GM11168 (cell line): ENCODE measurements at regions not wholly inside any gene's neighbourhood (a gene's known extent, or its start where the extent isn't known, plus 50 kb on each side); places are given as distances from the start of the nearest gene placed in this dataset.
"Not testable (repeated sequence)": the region's sequence is repeated elsewhere in the genome, so short reads cannot be mapped to it uniquely, and the experiment has no call there.

ENCODE experiments used
- in situ Hi-C: fragments of 300-500 bp; cut with MboI; formaldehyde crosslinking; loops from one replicate; pipeline ENCODE4 v1.12.0; 2022; ENCODE audit warnings: low sequenced_read_pairs; ENCODE audit not compliant: unreplicated experiment

GRCh38 chr4:12439633-12440305 is 1011.1 kb upstream of the HS3ST1 start:
- in situ Hi-C loops: no loop called here

- in situ Hi-C loops: not testable (repeated sequence)
These were observed 1002.6 kb upstream of the HS3ST1 start for GRCh38 chr4:12431259-12431658.

DNA sequence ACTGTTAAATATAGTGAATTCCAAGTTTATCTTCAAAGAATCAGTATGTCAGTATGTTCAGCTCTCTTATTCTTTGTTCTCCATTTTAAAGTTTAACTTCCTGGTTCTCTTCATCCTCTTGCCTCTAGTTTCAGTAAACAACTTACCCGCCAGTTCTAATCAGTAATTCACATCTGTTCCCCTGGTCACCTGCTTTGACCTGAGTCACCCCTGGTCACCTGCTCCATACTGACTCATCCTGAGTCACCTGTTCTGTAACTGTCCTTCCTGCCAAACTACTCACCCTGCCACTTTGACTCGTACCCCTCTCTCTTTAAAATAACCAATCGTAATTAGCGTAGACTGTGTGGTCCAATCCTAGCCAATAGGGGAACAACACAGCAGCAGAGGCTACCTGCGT is 992.7 kb upstream of the HS3ST1 start:
- in situ Hi-C loops: no loop called here

- in situ Hi-C loops: no loop called here
These were observed 988.1 kb upstream of the HS3ST1 start for GRCh38 chr4:12416755-12417154.

- in situ Hi-C loops: no loop called here
These were observed 985.6 kb upstream of the HS3ST1 start for GRCh38 chr4:12414181-12414812.

DNA sequence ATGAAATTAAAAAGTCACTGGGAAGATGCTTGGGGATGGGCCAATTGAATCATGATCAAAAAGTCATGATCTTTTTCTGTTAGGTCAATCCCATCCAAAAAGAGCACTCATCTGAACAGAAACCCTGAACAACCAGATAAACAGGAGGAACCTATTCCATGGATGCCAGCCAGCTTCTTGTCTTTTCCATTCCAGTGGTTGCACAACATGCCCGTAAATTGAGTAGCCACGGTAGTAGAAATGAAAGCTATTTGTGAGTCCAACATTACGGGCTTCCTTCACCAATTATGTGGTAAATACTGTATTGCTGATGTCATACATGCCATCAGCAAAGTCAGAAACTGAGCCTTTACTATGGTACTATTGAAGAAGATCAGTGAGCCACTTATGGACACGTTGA is 982.4 kb upstream of the HS3ST1 start:
- in situ Hi-C loops: no loop called here

DNA sequence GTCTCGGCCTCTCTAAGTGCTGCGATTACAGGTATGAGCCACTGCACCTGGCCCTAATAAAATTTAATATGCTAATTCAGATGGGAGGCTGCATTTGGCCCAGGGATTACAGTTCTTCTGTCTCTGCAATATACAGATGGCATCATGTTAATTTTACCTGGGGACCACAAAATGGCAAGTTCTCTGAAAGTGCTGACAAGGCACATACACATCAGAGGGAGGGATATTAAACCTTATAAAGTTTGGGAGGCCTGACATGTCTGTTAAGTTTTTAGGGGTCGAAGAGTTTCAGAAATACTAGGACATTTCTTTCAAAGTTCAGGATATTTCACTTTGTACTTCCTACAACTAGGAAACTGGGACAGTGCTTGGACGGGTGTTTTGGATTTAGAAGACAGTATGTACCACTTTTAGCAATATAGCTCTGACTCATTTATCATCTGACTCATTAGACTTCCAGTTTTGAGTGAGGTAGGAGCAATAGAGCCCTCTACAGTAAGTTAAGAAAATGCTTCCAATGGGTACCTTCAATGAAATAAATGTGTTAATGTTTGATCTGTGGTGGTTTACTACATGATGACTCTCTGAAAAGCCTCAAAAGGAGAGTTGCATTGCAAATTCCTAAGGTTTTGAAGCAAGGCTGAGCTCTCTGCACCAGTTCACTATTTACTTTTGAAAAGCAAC is 981.0 kb upstream of the HS3ST1 start:
- in situ Hi-C loops: no loop called here

DNA sequence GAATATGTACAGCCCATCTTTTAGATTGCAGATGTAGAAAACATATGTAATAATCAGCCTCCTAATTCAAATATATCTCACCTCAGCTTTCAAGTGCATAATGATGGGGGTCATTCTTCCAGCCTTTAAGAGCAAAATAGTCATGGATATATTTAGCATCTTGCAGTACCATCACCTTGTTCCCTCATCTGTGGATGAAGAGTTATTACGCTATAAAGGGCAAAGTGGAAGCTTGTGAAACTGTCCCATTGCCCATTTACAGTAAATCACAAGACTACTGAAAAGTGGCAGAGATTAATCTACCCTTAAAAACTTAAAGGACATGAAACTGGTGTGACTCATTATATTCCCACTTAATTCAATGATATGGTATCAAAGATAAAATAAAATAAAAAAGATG is 979.7 kb upstream of the HS3ST1 start:
- in situ Hi-C loops: no loop called here

GRCh38 chr4:12403175-12403574 is 974.5 kb upstream of the HS3ST1 start:
- in situ Hi-C loops: no loop called here

DNA sequence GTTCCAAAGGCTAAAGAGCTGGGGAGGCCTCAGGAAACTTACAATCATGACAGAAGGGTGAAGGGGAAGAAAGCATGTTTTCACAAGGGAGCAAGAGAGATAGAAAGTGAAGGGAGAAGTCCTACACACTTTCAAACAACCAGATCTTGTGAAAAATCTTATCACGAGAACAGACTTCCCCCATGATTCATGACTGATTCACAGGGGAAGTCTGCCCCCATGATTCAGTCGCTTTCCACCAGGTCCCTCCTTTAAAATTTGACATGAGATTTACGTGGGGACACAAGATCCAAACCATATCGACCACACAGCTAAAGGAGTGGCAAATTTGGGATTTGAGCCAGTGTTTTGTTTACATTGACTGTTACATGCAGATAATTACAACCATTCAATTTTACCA is 971.1 kb upstream of the HS3ST1 start:
- in situ Hi-C loops: no loop called here

DNA sequence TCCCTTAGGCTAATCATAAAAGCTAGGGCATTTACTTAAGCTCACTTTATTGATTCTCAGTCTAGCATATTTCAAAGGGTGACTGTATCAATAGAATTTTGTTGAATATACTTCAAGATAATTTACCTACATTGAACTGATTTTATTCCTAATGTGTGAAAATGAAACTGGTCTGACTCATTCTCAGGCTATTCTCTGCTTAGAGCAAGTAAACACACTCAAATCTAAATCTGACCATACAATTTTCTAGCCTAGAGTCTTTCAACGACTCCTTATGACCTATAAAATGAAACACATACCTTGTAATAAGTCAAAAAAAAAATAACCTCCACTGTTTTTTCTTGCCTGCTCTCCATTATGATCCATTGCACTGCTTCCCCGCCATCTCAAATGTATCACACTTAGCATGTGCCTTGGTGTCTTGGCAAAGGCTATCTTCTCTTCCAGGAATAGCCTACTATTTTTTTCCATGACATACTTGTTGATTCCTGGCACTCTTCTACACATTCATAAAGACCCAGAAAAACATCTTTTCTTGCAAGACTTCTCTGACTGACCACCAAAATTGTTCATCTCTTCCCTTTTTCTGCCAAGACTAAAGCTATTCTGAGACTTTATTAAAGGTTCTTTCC is 965.1 kb upstream of the HS3ST1 start:
- in situ Hi-C loops: no loop called here

- in situ Hi-C loops: no loop called here
These were observed 960.9 kb upstream of the HS3ST1 start for GRCh38 chr4:12389604-12390003.

DNA sequence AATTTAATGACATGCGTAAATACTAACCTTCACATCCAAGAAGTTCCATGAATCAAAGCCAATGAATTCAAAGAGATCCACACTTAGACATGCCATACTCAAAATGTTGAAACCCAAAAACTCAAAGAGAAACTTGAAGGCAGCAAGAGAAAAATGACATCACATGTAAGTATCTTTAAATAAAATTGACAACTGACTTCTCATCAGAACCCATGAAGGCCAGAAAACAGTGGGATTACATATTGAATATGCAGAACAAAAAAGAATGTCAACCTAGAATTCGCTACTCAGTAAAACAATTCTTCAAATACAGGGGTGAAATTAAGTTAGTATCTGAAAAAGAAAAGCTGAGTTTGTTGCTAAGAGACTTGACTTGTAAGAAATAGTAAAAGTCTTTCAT is 953.9 kb upstream of the HS3ST1 start:
- in situ Hi-C loops: no loop called here

DNA sequence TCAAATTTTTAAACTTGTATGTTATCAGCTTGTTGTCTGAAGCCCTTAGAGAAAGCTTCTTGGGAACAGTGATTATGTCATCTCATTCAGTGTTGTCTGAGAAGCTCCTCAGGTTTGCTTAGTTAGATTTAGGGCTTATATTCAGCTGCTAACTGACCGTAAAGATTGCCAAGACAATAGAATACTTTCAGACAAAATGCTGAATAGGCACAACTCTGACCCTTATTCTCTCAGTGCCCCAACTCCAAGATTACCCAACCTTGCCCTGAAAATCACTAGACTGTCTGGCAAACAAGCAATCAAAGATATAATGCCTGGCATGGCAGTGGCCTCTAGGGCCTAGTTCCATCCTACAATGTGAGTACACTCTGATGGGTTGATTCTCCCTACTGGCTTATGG is 950.5 kb upstream of the HS3ST1 start:
- in situ Hi-C loops: no loop called here

DNA sequence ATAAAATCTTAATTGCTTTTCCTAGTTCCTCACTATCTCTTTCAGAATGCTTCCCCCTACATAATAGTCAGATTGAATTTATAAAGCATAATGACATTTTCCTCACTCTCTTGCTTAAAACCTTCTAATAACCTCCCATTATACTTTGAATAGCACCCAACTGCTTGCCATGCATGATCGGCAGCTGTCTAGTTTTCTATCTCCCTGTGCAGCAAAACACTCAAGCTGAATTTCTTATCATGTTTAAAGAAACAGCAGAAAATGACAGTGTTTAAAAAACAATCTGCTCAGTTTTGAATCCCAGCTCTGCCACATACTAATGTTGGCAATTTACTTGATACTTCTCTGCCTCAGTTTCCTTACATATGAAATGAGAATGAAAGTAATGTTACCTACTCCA is 947.1 kb upstream of the HS3ST1 start:
- in situ Hi-C loops: no loop called here

- in situ Hi-C loops: not testable (repeated sequence)
These were observed 937.2 kb upstream of the HS3ST1 start for GRCh38 chr4:12365869-12366268.

DNA sequence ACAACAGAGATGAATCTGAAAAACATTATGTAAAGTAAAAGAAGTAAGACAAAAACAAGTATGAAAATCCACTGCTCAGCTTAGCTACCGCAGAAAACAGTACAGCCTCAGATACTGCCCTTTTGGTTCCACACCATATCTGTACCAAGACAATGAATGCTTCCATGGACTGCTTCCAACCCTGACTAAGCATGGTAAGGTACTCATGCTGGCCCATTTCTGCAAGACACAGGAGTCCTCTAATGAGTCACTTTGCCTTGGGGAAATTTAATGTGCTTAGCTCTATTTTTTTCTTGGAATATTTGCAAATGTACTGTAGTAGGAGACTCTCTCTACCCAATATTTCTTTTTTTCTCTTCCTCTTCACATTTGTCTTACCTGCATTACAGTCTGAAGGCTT is 931.7 kb upstream of the HS3ST1 start:
- in situ Hi-C loops: no loop called here

- in situ Hi-C loops: no loop called here
These were observed 930.7 kb upstream of the HS3ST1 start for GRCh38 chr4:12359420-12359819.

DNA sequence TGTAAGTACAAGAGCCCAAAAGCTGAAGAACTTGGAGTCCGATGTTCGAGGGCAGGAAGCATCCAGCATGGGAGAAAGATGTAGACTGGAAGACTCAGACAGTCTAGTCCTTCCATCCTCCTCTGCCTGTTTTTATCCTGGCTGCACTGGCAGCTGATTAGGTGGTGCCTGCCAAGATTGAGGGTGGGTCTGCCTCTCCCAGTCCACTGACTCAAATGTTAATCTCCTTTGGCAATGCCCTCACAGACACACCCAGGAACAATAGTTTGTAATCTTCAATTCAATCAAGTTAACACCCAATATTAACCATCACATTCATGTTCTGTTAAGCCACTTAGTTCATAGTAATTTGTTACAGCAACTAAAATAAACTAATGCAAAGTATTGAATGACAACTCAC is 904.4 kb upstream of the HS3ST1 start:
- in situ Hi-C loops: not testable (repeated sequence)

- in situ Hi-C loops: no loop called here
These were observed 896.3 kb upstream of the HS3ST1 start for GRCh38 chr4:12324965-12325364.

DNA sequence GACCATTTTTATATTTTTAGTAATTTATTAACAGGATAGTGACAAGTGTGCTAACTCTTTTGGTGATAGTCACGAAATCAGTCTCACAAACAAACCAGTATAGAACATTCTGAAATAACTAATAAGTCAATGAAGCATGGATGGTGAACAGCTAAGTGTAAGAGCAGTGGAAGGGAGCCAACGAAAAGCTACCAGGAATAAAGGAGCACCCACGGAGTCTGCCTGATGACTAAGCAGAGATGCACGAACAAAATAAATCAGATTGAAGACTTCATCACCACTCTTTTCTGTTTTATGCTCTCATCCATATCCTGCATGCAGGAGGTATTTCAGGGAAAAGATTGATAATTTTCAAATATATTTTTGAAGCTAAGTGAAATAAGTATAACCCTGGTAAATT is 891.1 kb upstream of the HS3ST1 start:
- in situ Hi-C loops: no loop called here
